ENCODE measurements at regions not wholly inside any gene's neighbourhood (a gene's known extent, or its start where the extent isn't known, plus 50 kb on each side); places are given as distances from the start of the nearest gene placed in this dataset.
"Not testable (repeated sequence)": the region's sequence is repeated elsewhere in the genome, so short reads cannot be mapped to it uniquely, and the experiment has no call there.

DNA sequence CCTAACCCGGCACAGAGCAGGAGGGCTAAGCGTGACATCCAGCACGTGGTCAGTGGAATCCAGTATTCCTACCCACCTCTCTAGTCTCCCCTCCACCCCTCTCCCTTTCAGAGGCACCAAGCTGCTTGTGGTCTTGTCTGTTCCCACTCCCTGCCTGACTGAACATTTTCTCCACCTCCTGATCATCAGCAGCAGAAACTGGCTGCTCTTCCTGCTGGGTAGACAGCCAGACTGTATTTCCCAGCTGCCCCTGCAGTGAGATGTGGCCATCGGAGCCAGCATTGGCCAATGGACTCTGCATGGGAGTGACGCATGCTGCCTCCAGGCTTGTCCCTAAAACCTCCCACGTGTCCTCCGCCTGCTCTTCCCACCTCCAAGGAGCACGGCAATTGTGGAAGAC is 143.8 kb downstream of the OR4F15 start:
- H4K20me1 ChIP-seq (ENCODE audit: insufficient read depth, low read length); H3K4me3 ChIP-seq (ENCODE audit: insufficient read depth, low read depth, low read length); BruUV-seq (replicated peaks); H3K9me3 ChIP-seq (ENCODE audit: control insufficient read depth, insufficient read depth, low read length); CTCF ChIA-PET; H3K36me3 ChIP-seq (ENCODE audit: control insufficient read depth, insufficient read depth, low read length); POLR2A ChIA-PET (ENCODE audit: unreplicated experiment); H2AK9ac ChIP-seq (replicated peaks; ENCODE audit: low read depth, low read length, poor library complexity); intact Hi-C loops (cut with micrococcal nuclease); H2AFZ ChIP-seq (replicated peaks; ENCODE audit: low read length, poor library complexity); ATAC-seq (ENCODE audit: low read depth); H3K9me1 ChIP-seq (ENCODE audit: insufficient read depth, low read length); H3K27me3 ChIP-seq (ENCODE audit: control insufficient read depth, insufficient read depth, low read length); H3K79me1 ChIP-seq (ENCODE audit: low read depth in 1 of 2, low read length in 2 of 2); in situ Hi-C loops (cut with MboI; ENCODE audit: low sequenced_read_pairs); dilution Hi-C loops (cut with HindIII; ENCODE audit: low sequenced_read_pairs, unreplicated experiment); H3K4me1 ChIP-seq (ENCODE audit: control insufficient read depth, insufficient read depth, low read length): not testable (repeated sequence)
- Histone ChIP-seq H3K4ac (ENCODE audit: low read depth, low read length) (peak overlapping the region; percentile 87), H2BK15ac (ENCODE audit: low read depth, low read length) (peak overlapping the region; percentile 98), H2BK5ac (ENCODE audit: low read depth, low read length, poor library complexity, severe bottlenecking) (peak overlapping the region; percentile 82), H3K9ac (ENCODE audit: low read depth, low read length) (peak overlapping the region; percentile 86), H4K91ac (ENCODE audit: insufficient read depth, low read depth, low read length) (peak overlapping the region; percentile 96), H4K5ac (ENCODE audit: low read depth, low read length) (peak overlapping the region; percentile 100), H2BK20ac (ENCODE audit: low read depth, low read length) (peak overlapping the region; percentile 77), H2BK120ac (ENCODE audit: low read depth, low read length) (peak overlapping the region; percentile 85), H3K4me2 (ENCODE audit: low read depth, low read length) (peak overlapping the region; percentile 76), H3K14ac (replicated peaks; ENCODE audit: low read depth, low read length) (peak overlapping the region; percentile 72), H3K56ac (ENCODE audit: extremely low read depth, insufficient read depth, low read length) (peak overlapping the region; percentile 82), H2AK5ac (ENCODE audit: low read depth, low read length) (peak overlapping the region; percentile 100), H3K23ac (ENCODE audit: low read depth, low read length) (peak overlapping the region; percentile 98; the same call in 1 of the 2 replicates), H4K8ac (ENCODE audit: low read depth in 2 of 2, low read length in 2 of 2) (peak overlapping the region; percentile 98 to 99), H3K18ac (ENCODE audit: low read depth, low read length) (peak overlapping the region; percentile 98), H3K27ac (ENCODE audit: insufficient read depth, low read length) (peak overlapping the region; percentile 45)
- TF ChIP-seq POLR2A (IDR thresholded peaks at IDR 0.05; ENCODE audit: low read depth, low read length): peak; percentile 47; the same call in 1 of the 2 replicates
- TF ChIP-seq, protein P1, sequence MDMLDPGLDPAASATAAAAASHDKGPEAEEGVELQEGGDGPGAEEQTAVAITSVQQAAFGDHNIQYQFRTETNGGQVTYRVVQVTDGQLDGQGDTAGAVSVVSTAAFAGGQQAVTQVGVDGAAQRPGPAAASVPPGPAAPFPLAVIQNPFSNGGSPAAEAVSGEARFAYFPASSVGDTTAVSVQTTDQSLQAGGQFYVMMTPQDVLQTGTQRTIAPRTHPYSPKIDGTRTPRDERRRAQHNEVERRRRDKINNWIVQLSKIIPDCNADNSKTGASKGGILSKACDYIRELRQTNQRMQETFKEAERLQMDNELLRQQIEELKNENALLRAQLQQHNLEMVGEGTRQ (IDR thresholded peaks at IDR 0.05; ENCODE audit: low read depth, low read length): peak; percentile 39; the same call in 1 of the 2 replicates
- DNase-seq: peak; percentile 84
- no CpG with 5 or more reads among the region's 8 CpGs for WGBS, 2 experiments (ENCODE audit: extremely low coverage in 2 of 2, insufficient read length in 1 of 2)

DNA sequence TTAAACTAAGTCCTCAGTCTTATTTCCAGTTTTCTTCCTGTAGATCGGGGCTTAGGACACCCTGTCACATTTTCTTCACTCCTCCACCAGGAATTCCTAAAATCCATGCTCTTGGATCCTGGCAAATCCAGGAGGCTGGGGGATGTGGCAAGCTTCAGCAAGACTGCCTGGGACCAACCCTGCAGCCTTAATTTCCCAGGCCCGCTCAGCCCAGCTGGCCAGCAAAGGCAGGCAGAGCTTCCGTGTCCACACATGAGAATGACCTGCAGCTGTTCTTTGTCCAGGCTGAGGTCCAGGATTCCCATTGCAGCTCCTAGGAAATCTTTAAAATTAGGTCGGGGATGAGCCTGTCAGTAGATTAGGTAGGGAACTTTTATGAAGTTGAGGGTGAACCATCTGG is 146.7 kb downstream of the OR4F15 start:
- Histone ChIP-seq H3K23ac (ENCODE audit: low read depth, low read length) (peak overlapping the region; percentile 90), H2AK5ac (ENCODE audit: low read depth, low read length) (peak overlapping the region; percentile 57), H4K91ac (ENCODE audit: insufficient read depth, low read depth, low read length) (peak overlapping the region; percentile 89), H2BK20ac (ENCODE audit: low read depth, low read length) (peak overlapping the region; percentile 93), H4K8ac (ENCODE audit: low read depth in 2 of 2, low read length in 2 of 2) (peak overlapping the region; percentile 64 to 73), H2BK5ac (ENCODE audit: low read depth, low read length, poor library complexity, severe bottlenecking) (peak overlapping the region; percentile 54), H3K56ac (ENCODE audit: extremely low read depth, insufficient read depth, low read length) (peak overlapping the region; percentile 60; the same call in 1 of the 2 replicates), H2BK15ac (ENCODE audit: low read depth, low read length) (peak overlapping the region; percentile 35; the same call in 2 of the 3 replicates), H3K4ac (ENCODE audit: low read depth, low read length) (peak overlapping the region; percentile 97), H4K5ac (ENCODE audit: low read depth, low read length) (peak overlapping the region; percentile 3; the same call in 1 of the 2 replicates), H3K27ac (ENCODE audit: insufficient read depth, low read length) (peak overlapping the region; percentile 36), H2BK120ac (ENCODE audit: low read depth, low read length) (peak overlapping the region; percentile 94), H3K18ac (ENCODE audit: low read depth, low read length) (peak overlapping the region; percentile 14), H3K14ac (replicated peaks; ENCODE audit: low read depth, low read length) (peak overlapping the region; percentile 90)
- H3K4me1 ChIP-seq (ENCODE audit: control insufficient read depth, insufficient read depth, low read length); H3K4me2 ChIP-seq (ENCODE audit: low read depth, low read length); ATAC-seq (ENCODE audit: low read depth); H3K4me3 ChIP-seq (ENCODE audit: insufficient read depth, low read depth, low read length); dilution Hi-C loops (cut with HindIII; ENCODE audit: low sequenced_read_pairs, unreplicated experiment); H3K36me3 ChIP-seq (ENCODE audit: control insufficient read depth, insufficient read depth, low read length); CTCF ChIA-PET; H2AK9ac ChIP-seq (replicated peaks; ENCODE audit: low read depth, low read length, poor library complexity); H3K79me1 ChIP-seq (ENCODE audit: low read depth in 1 of 2, low read length in 2 of 2); H3K9me1 ChIP-seq (ENCODE audit: insufficient read depth, low read length); intact Hi-C loops (cut with micrococcal nuclease); H4K20me1 ChIP-seq (ENCODE audit: insufficient read depth, low read length); H3K9ac ChIP-seq (ENCODE audit: low read depth, low read length); POLR2A ChIA-PET (ENCODE audit: unreplicated experiment); in situ Hi-C loops (cut with MboI; ENCODE audit: low sequenced_read_pairs); H2AFZ ChIP-seq (replicated peaks; ENCODE audit: low read length, poor library complexity); H3K27me3 ChIP-seq (ENCODE audit: control insufficient read depth, insufficient read depth, low read length); H3K9me3 ChIP-seq (ENCODE audit: control insufficient read depth, insufficient read depth, low read length); BruUV-seq (replicated peaks): not testable (repeated sequence)
- peak; percentile 56 for DNase-seq
- no CpG with 5 or more reads among the region's 4 CpGs for WGBS, 2 experiments (ENCODE audit: extremely low coverage in 2 of 2, insufficient read length in 1 of 2)

Data from IMR-90 (cell line).